Esophagus muscularis mucosa (tissue), 4 donors: ENCODE measurements at regions not wholly inside any gene's neighbourhood (a gene's known extent, or its start where the extent isn't known, plus 50 kb on each side); places are given as distances from the start of the nearest gene placed in this dataset.

ENCODE experiments used
- DNase-seq: peaks from one replicate; pipeline ENCODE4 v3.0.0-alpha.2; 2017; ENCODE audit errors: extremely low spot score
- H3K27ac ChIP-seq, 4 donors: fragments of 200-600 bp; sonication (generic); replicated peaks in 1 of 4; 1 replicate in 3 of 4; 2 replicates in 1 of 4; pipeline ENCODE4 v1.5.1; 2016 to 2019; ENCODE audit warnings: mild to moderate bottlenecking in 1 of 4
- H3K27me3 ChIP-seq, 4 donors: fragments of 200-600 bp; sonication (generic); one replicate each; pipeline versions ENCODE4 v1.5.1 to v1.6.0; 2016 to 2019
- H3K36me3 ChIP-seq, 4 donors: fragments of 200-600 bp; sonication (generic); one replicate each; pipeline ENCODE4 v1.5.1; 2016 to 2019
- H3K4me1 ChIP-seq, 4 donors: fragments of 200-600 bp; sonication (generic); one replicate each; pipeline ENCODE4 v1.5.1; 2016 to 2019
- H3K4me3 ChIP-seq, 4 donors: fragments of 200-600 bp; sonication (generic); 1 replicate in 2 of 4; 2 replicates in 2 of 4; pipeline ENCODE4 v1.5.1; 2016 to 2019; ENCODE audit warnings: mild to moderate bottlenecking in 4 of 4, moderate library complexity in 1 of 4
- H3K9me3 ChIP-seq, 4 donors: fragments of 200-600 bp; sonication (generic); 1 replicate in 3 of 4; 2 replicates in 1 of 4; pipeline ENCODE4 v1.5.1; 2016 to 2019
- EP300 ChIP-seq: sonication (generic); formaldehyde crosslinking; IDR thresholded peaks from one replicate; pipeline ENCODE4 v1.6.1; 2017; ENCODE audit warnings: antibody characterized with exemption
- POLR2A ChIP-seq: fragments of 450-650 bp; IDR thresholded peaks from one replicate; pipeline ENCODE4 v1.6.1; 2017; ENCODE audit warnings: antibody characterized with exemption, moderate library complexity, mild to moderate bottlenecking, low read depth
- POLR2AphosphoS5 ChIP-seq, 2 donors: sonication (generic); formaldehyde crosslinking; IDR thresholded peaks; one replicate each; pipeline ENCODE4 v1.6.1; 2017; ENCODE audit warnings: antibody characterized with exemption in 2 of 2
- WGBS: methylation state at CpG from one replicate; pipeline ENCODE4 v1.1.5; 2018; 5-methylcytosine and 5-hydroxymethylcytosine counted together
- intact Hi-C: fragments of 100-400 bp; cut with DNase I; formaldehyde crosslinking; loops from one replicate; pipeline ENCODE4 v1.15.1; 2023
- TF ChIP-seq, protein P1 (sequence below), 3 experiments: fragments of 200-600 bp in 2 of 3; fragments of 450-650 bp in 1 of 3; sonication (generic) in 2 of 3; IDR thresholded peaks; one replicate each; pipeline ENCODE4 v1.5.1; 2017 to 2019; ENCODE audit warnings: antibody characterized with exemption in 3 of 3, mild to moderate bottlenecking in 2 of 3, moderate library complexity in 1 of 3

DNA sequence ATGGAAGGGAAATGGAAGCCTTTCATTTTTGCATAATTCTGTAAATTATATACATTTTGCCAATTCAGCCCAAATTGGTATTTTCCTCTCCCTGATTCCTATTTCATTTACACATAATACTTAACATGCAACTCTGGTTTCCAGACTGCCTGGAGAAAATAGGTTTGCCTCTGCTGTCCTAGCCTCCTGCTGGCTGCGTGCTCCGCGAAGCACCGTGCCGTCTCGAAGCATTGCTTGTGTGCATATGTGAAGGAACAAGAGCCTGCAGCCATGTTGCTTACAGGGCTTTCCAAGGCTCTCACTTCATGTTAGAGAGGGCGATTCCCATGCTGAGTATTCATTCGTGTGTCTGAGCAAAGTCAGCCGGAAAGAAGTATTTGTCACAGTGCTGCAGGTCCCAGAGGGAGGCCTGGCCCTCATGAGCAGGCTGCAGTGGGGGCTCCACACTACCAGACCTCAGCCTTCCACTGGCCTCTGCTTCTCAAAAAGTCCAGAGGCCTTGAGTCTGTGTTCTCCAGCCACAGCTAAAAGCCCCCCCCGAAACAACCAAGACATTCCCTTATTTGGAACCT is 66.5 kb downstream of the CLRN3 start:
- no peaks in the 10 kb centered on the region for H3K36me3 ChIP-seq
- TF ChIP-seq POLR2A (no peak), POLR2AphosphoS5 (IDR thresholded peaks at IDR 0.05) (no peak), EP300 (no peak)
- TF ChIP-seq, protein P1, sequence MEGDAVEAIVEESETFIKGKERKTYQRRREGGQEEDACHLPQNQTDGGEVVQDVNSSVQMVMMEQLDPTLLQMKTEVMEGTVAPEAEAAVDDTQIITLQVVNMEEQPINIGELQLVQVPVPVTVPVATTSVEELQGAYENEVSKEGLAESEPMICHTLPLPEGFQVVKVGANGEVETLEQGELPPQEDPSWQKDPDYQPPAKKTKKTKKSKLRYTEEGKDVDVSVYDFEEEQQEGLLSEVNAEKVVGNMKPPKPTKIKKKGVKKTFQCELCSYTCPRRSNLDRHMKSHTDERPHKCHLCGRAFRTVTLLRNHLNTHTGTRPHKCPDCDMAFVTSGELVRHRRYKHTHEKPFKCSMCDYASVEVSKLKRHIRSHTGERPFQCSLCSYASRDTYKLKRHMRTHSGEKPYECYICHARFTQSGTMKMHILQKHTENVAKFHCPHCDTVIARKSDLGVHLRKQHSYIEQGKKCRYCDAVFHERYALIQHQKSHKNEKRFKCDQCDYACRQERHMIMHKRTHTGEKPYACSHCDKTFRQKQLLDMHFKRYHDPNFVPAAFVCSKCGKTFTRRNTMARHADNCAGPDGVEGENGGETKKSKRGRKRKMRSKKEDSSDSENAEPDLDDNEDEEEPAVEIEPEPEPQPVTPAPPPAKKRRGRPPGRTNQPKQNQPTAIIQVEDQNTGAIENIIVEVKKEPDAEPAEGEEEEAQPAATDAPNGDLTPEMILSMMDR (IDR thresholded peaks at IDR 0.05), result no peak
- H3K4me1 ChIP-seq, result no peaks in the 10 kb centered on the region
- intact Hi-C loops, result no loop called here
- H3K4me3 ChIP-seq, result no peak overlapping the region
- H3K27me3 ChIP-seq, result no peaks in the 10 kb centered on the region
- H3K27ac ChIP-seq, result no peak overlapping the region
- WGBS, result 67% methylated on average over 10 of the region's 10 CpGs
- peaks cover 0 to 7% (median 6%) of the 10 kb centered on the region in 4 donors for H3K9me3 ChIP-seq
- no peak for DNase-seq

GRCh38 chr10:127827354-127828140 is 65.2 kb downstream of the CLRN3 start:
- no peak for DNase-seq
- WGBS, result 70% methylated on average over 6 of the region's 6 CpGs
- no peak overlapping the region for H3K27ac ChIP-seq
- peaks cover 0 to under 1% (median 0%) of the 10 kb centered on the region in 4 donors for H3K4me1 ChIP-seq
- no peak overlapping the region for H3K4me3 ChIP-seq
- intact Hi-C loops, result no loop called here
- peaks cover 0 to 9% (median 0%) of the 10 kb centered on the region in 4 donors for H3K27me3 ChIP-seq
- H3K9me3 ChIP-seq, result peaks cover 0 to 4% (median 1%) of the 10 kb centered on the region in 4 donors
- no peaks in the 10 kb centered on the region for H3K36me3 ChIP-seq
- TF ChIP-seq, protein P1 (IDR thresholded peaks at IDR 0.05), result no peak
- no peak for TF ChIP-seq POLR2A
- TF ChIP-seq POLR2AphosphoS5 (IDR thresholded peaks at IDR 0.05), result no peak
- no peak for TF ChIP-seq EP300
